GM12873 (cell line): ENCODE measurements at regions not wholly inside any gene's neighbourhood (a gene's known extent, or its start where the extent isn't known, plus 50 kb on each side); places are given as distances from the start of the nearest gene placed in this dataset.

Source experiments
- TF ChIP-seq, protein P1 (sequence below): IDR thresholded peaks from 2 replicates; pipeline ENCODE4 v1.5.1; 2012; ENCODE audit warnings: low read depth, mild to moderate bottlenecking, moderate library complexity, low read length, control low read depth; ENCODE audit not compliant: insufficient read depth; ENCODE audit errors: missing control alignments

DNA sequence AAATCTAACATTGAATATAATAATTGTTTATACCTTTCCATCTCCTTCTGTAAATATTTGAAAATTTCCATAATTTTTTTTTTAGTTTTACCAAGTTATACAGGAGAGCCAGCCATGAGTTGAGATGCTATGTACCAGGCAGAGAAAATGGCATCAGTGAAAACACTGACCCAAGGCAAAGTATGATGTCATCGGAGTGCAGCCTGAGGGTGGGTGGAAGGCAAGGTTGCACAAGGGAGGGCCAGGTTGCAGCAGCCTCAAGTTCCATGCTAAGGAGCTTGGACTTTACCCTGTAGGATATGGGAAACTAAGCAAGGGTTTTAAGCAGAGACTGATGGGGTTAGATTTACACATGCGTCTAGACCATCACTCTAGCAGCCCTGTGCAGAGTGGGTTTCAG, 441.1 kb downstream of the BCAT1 start:
- TF ChIP-seq, protein P1, sequence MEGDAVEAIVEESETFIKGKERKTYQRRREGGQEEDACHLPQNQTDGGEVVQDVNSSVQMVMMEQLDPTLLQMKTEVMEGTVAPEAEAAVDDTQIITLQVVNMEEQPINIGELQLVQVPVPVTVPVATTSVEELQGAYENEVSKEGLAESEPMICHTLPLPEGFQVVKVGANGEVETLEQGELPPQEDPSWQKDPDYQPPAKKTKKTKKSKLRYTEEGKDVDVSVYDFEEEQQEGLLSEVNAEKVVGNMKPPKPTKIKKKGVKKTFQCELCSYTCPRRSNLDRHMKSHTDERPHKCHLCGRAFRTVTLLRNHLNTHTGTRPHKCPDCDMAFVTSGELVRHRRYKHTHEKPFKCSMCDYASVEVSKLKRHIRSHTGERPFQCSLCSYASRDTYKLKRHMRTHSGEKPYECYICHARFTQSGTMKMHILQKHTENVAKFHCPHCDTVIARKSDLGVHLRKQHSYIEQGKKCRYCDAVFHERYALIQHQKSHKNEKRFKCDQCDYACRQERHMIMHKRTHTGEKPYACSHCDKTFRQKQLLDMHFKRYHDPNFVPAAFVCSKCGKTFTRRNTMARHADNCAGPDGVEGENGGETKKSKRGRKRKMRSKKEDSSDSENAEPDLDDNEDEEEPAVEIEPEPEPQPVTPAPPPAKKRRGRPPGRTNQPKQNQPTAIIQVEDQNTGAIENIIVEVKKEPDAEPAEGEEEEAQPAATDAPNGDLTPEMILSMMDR, result no peak

DNA sequence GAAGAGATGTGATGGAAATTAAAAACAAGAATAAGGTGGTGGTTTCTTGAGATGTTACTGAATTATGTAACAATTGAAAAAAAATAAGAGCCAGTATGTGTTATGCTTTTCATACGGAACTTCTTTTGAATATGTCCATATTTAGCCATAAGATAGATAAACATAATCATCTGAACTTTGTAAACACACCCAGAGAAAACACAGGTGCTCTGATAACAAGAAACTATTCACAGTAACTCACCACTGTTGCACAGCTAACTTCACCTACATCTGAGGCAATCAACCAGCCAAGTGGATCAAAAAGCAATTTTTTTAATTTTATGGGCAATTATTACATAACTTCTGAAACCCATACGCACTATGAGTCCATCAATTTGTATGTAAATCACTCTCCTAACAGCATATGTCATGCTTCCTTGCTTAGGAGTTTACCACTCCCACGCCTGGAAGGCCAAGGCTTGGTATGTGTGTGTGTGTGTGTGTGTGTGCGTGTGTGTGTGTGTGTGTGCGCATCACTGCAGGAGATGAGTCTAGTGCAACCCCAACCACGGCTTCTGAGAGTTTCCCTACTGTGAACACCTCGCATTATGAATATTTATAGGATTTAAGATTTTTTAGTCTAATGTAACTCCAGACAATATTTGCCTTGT, 443.4 kb downstream of the BCAT1 start:
- TF ChIP-seq, protein P1, result no peak

DNA sequence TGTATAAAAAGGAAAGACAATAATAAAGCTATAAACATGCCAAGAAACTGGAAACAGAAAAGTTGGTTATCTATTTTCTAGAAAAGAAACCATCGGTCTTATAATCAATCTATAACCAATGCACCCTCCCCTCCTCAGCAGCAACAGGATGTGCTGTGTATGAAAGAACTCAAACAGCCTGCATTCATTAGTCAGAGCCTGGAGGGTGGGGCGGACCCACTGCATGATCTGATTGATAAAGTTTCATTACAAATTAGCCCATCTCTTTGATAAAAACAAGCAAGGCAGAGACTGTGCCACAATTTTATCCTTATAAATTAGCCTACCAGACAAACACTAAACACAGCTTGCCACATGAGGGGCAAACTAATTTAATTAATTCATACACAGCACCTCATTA, 448.1 kb downstream of the BCAT1 start:
- TF ChIP-seq, protein P1, result no peak

DNA sequence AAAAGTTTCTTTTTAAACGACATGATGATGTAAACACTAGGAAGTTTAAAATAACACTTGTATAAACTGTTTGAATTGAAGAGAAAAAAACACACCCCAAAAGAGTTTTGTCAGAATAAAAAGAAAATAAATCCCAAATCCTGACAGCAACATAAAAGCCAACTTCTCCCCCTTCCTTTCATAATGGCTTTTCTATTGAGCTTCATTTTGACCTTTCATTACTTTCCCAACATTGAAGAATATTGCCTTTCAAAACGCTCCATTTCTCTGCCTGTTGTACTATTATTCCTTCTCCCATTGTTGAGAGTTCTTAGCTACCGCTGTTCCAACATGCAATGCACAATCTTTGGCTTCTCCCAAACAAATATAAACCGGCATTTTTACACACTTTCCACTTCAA, 448.5 kb downstream of the BCAT1 start:
- TF ChIP-seq, protein P1, result no peak

DNA sequence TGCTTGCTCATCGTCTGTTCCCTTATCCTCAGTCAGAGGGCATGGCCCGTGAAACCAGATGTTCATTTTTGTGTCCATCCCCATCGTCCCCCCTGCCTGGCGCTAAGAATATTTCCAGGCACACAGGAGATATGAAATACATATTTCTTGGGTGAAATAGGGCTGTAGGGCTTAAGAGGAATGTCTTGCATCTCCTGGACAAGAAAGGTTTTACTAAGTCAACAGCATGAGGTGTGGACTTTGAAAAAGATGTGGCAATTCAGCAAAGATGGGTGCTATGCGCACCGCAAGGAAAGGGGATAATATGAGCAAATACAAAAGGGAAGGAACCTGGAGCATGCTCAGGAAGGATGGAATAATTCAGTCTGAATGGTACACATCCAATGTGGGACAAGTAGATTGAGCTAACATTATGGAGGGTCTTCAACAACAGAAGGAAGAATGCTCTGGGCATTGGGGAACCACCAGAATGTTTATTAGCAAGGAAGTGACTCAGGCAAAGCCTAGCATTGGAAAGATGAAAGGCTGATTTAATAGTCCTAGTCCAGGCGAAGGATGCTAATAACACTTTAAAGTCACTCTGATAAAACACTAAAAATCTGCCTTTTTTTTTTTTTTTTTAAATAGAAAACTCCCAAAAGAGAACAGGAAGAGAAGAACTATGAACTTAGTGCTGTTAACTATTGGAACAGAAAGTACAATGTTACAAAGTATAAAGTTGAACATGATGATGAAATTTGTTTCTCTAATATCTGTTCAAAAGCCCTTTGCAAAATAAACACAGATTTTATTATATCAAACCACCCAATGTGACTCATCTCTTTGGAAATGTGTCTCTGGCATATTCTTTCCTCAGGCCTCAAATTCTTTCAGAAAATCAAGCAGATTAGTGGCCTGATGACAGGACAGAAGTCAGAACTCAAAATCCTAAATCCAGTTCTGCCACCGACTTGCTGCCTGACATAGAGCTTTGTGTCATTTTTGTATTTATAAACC, 449.5 kb downstream of the BCAT1 start:
- TF ChIP-seq, protein P1, result no peak

DNA sequence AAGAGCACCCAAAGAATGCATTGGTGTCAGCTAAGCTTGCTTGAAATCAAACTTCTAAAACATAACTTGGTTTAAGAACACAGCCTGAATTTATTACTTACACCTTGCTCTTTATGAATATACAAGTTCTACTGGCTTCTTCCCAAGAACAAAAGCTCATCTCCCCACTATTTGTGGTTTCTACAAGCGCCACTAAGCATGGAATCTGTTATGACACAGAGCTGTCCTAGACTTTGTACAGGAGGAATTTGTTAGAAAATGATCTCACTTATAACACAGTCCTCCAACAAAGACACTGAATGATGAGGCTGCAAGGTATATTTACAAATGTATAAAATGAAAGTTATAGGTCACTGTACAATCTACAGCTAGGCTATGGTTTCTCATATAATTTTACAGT, 452.1 kb downstream of the BCAT1 start:
- TF ChIP-seq, protein P1, result no peak

DNA sequence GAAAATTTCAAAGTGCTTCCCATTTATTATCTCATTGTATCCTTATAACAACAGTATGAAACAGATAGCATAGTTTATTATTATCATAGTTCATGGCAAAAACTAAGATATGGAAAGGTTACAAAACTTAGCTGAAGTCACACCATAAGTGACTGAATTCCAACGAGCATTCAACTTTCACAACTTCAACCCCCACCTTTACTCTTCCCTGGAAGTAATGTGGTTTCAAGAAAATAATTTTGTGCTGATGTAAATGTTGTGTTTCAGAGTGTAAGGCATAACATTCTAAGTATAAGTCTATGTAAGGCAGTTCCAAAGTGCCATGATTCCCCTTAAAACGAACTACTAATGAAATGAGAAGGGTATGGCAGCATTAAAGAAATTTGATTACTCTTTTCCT, 454.5 kb downstream of the BCAT1 start:
- TF ChIP-seq, protein P1, result no peak
